ENCODE measurements at regions not wholly inside any gene's neighbourhood (a gene's known extent, or its start where the extent isn't known, plus 50 kb on each side); places are given as distances from the start of the nearest gene placed in this dataset.
A peak's percentile ranks its signal among the peaks of the same experiment; 100 is the strongest.

DNA sequence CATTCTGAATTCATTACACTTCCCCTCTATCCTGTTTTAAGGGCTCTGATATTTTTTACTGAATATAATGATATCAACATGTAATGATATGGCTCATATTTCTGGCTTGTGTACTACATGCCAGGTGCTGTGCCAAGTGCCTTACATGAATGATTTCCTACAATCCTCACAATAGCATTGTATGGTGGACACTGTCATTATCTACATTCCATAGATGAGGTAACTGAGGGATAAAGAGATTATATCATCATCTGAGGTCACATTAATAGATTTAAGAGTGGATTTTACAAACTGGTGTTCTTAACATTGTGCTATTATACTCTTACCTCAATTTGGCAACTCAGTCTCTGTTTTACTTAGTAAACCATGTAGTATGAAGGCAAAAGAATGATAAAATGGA is 502.0 kb downstream of the LIG4 start:
- DNase-seq (ENCODE audit: low spot score) (no peak), ATAC-seq (no peak)

DNA sequence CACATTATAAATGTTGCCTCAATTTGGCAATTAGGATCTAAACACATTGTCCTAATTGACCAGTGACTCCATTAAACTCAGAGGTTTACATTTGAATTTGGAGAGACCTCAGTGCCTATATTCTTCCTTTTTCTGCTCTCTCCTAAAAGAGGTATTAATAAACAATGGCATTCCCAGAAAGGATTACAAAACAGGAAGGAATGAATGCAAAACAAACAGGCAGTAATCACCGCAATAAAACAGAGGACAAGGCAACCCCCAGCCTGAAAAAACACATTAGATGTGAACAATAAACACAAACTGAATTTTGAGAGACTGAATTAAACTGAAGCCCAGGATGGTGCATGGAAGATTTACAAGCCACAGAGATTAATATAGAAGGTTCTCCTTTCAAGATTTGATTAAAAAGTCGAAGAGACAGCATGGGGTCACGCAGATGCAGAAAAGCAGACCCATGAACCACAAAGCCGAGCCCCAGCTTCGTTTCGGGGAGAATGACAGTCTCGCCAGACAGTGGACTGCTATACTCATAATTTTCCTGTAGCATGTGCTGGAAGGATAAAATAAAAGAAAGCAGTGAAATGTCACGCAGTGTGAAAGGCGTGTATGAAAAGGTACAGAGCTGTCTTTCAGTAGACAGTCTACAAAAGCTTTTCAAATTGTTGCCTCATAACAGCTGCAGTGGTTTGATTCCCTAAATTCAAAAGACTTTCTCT is 503.0 kb downstream of the LIG4 start:
- ATAC-seq: no peak

DNA sequence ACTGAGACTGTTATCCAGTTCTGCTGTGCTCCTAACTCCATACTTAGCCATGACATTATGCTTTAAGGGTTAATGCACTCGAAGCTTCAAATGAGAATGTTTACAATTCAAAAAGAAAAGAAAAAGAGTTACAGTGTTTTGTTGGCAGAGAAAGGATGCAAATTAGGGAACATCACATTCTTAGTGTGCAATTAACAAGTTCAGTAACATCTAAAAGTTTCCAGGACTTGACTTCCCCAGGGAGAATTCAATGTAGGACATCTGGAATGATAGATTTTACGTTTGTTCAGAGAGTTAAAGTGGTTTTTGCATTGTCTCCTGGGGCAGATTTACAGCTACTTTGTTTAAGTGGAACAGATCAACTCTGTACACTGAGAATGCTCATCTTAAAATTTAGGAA is 525.2 kb downstream of the LIG4 start:
- ATAC-seq (no peak), DNase-seq (ENCODE audit: low spot score) (no peak)

More for the DNA sequence above, 503.0 kb downstream of the LIG4 start:
- DNase-seq (ENCODE audit: low spot score): no peak

DNA sequence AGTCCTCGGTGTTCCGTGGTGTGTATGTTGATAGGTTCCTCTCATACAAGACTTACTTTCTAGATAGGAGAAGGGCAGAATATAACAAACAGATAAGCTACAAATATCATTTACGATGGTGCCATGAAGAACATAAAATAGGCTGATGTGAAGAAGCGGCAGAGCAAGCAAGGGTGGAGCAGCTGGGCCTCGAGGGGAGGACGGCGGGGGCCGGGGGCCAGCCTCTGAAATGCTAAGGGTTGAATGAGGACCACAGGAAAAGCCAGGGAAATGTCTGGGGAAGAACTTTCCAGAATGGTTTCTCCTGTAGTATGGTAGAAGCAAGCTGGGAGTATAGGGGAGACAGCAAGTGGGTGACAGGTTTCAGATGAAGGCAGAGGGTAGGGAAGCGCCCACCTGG is 529.5 kb downstream of the LIG4 start:
- ATAC-seq (no peak), DNase-seq (ENCODE audit: low spot score) (no peak)

DNA sequence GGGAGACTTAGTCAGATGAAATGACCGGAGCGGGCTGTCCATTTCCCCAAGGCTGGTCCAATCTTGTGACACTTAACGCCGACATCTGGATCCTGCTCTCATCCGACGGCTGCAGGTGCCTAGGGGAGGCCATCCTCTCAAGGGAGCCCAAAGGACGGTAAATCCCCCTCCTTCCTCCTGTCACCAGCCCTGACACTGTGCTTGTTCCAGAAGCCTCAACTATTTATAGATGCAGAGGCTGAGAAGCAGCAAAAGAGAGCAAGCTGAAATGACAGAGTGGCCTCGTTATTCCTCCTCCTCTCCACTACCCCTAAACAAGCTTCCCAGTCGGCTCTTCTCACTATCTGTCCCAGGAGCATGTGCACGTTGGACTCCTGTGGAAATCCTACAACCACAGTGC is 533.7 kb downstream of the LIG4 start:
- ATAC-seq: no peak
- no peak for DNase-seq (ENCODE audit: low spot score)

DNA sequence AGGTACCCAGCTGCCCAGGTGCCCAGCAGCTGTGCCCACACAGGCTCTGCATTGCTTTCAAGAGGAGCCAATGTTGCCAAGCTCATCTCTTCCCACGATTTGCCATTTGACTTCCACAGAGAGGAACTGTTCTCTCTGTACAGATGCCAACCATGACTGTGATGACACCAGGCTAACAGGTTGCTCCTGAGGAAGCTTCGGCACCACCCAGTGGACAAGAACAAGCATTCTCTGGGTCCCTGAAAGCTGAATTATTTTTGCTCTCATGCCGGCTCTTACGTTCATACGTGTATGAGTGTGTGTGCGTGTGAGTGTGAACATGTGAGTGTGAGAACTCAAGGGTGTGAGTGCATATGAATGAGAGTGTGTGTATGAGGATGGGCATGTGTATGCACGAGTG is 535.2 kb downstream of the LIG4 start:
- no peak for ATAC-seq
- DNase-seq (ENCODE audit: low spot score): no peak

DNA sequence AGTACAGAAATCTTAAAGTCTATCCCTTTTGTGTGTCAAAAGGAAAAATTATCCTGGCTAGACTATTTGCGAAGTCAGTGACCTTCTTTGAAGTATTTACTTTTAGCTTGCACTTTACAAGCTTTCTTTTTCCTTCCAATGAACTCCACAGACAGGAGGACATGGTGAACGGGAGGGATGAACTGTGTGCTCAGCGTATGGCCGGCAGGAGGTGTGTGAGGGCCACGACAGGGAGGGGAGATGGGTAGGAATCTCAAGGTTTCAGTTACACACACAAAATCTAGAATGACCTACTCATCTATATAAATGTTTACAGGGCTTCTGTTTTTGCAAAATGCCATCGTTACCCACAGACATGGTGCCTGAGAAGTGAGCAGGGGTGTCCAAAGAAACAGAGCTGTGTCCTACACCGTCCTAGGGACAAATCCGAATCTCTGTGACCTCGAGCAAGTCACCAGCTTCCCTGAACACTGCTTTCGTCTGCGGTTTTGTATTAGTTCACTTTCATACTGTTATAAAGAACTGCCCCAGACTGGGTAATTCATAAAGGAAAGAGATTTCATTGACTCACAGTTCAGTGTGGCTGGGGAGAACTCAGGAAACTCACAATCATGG is 537.2 kb downstream of the LIG4 start:
- DNase-seq (ENCODE audit: low spot score): no peak
- ATAC-seq: no peak

DNA sequence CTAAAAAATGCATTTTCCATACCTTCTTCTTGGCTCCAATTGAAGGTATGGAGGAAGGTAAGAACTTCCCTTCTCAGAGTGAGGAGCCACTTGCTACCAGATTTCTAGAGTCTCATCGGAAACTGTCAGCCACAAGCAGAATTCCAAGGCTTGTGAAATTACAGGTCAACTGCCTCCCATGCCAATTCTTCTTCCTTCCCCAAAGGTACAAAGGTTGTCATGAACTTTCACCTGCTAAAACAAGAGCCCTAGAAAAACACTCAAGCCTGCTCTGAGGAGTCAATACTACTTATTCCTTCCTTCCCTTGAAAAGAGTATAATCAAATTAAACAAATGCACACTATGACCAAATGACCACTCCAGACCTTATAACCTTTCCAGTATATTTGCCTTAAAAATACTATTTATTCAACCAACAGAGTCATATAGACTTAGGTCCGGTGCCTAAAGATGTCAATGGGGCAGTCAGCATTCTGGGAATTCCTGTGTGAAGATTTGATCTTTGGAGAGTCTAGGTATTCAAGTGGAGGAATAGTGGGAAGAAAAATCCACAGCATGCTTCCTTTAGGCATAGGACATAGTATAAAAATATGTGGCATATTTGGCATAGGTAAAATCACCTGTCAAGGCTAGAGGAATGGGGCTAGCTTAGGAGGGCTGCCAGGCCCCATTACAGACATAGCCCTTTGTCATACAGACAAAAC is 539.3 kb downstream of the LIG4 start:
- DNase-seq (ENCODE audit: low spot score): no peak
- no peak for ATAC-seq

DNA sequence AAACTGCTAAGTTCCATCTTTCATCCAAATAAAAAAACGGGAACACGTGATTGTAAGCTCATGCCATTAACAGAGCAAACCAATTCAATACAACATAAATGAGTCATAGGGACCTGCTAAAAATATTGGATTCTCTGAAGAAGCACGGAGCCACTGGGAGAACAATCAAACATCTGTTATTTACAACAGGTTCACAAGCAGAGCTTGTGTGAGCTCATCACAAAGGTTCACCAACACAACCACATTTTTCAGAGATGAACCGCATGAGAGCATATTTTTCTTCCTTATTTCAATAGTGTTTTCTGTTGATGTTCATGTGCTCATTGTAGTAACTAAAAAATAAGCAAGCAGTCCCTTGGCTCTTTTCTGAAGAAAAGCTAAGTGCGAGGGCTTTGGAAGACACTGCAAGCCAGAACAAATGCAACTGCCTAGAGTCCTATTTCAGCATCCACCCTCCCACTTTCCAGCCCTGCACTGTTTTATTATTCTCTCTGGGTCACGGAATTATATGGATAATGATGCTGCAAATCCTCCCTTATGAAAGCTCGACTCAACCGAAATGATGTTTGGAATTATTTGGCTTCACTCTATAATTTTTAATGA is 545.8 kb downstream of the LIG4 start:
- no peak for ATAC-seq
- no peak for DNase-seq (ENCODE audit: low spot score)

DNA sequence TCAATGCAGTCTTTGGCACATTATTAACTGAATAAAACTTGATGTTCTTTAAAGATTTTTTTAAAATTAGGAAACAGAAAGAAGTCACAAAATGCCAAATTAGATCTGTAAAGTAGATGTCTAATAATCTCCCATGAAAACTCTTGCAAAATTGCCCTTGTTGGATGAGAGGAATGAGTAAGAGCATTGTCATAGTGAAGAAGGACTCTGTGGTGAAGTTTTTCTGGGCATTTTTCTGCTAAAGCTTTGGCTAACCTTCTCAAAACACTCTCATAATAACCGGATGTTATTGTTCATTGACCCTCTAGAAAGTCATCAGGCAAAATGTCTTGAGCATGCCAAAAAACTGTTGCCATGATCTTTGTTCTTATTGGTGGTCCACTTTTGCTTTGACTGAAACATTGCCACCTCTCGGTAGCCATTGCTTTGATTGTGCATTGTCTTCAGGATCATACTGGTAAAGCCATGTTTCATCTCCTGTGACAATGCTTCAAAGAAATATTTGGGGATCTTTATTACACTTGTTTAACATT is 549.3 kb downstream of the LIG4 start:
- no peak for DNase-seq (ENCODE audit: low spot score)
- no peak for ATAC-seq

DNA sequence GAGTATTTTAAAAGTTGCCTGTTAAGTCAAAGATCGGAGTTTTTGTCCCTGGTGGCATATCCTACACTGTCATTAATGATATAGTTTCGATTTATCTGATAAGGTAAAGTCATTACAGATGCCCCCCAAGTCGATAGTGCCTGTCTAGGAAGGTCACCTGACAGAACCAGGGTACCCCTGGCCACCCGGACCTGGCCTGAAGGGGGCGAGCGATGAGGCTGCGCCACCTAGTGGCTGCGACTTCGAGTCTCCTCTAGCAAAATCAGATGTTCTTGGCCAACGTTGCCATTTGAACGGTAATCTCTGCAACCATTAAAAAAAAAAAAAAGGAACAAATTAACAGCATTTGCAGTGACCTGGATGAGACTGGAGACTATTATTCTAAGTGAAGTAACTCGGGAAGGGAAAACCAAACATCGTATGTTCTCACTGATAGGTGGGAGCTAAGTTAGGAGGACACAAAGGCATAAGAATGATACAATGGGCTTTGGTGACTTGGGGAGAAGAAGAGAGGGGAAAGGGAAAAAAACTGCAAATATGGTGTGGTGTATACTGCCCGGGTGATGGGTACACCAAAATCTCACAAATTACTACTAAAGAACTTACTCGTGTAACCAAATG is 565.1 kb downstream of the LIG4 start:
- ATAC-seq (peak; percentile 82), DNase-seq (ENCODE audit: low spot score) (peak; percentile 47)

DNA sequence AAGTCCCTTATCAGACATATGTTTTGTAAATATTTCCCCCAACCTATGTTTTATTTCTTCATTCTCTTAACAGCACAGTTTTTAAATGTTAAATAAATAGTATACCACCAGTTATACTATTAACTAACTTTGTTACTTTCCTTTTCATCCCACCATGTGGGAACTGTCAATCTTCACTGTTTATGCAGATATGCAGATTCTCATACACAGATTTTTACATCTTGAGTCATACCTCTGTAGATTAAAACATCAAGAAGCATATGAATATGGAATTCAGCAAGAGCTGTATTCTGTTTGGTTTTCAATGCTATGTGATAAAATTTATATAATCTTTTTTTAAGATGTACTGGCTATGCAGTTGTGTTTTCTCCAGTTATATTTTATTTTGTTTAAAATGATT is 566.3 kb downstream of the LIG4 start:
- ATAC-seq (no peak), DNase-seq (ENCODE audit: low spot score) (no peak)

DNA sequence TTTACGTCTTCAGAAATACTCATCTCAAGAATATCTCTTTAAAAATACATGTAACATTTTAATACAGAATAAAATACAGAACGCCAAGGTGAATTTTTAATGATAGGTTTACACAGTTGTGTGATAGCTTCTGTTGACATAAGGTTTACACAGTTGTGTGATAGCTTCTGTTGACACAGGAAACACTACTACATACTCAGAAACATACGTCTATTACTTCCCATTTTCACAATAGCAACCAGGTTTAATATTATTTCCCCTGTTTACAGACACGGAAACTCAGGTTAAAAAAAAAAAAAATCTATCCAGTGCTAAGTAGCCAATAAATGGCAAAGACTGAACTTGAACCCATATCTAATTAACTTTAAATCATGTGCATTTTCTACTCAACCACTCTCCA is 571.2 kb downstream of the LIG4 start:
- DNase-seq (ENCODE audit: low spot score) (no peak), ATAC-seq (no peak)

DNA sequence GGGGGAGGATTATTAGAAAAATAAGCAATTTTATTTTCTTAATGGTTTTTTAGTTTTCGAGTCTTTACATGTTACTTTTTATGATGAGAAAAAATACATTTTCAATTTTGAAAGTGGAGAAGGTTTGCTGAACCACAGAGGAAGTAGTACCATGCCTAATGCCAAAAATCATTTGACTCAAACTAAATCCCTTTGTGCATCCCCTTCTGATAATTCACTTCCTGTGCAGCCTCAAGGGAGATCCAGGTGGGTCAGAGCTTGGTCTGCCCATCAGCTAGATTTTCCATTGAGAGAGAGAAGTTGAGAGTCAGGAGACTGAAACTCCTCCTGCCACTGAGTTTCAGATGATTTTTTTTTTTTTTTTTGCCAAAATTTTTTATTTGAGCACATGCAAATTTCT is 571.7 kb downstream of the LIG4 start:
- ATAC-seq: no peak
- DNase-seq (ENCODE audit: low spot score): no peak

DNA sequence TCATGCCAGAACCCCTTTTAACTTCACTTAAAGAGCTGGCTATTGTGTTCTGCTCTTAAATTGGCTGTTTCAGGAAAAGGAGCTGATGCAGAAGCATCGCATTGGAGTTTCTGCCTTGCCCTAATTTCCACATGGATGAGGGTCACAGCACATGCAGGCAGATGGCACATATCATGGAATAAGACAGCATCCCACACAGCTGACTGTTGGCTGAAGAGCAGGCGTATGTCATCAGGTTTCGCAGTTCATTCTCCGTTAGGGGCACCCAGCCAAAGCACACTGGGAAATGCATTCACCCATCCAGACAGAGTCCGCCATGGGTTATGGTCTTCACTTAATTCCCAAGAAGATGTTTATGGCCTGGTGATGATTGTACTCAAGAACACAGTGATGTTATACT is 572.5 kb downstream of the LIG4 start:
- ATAC-seq (no peak), DNase-seq (ENCODE audit: low spot score) (no peak)

DNA sequence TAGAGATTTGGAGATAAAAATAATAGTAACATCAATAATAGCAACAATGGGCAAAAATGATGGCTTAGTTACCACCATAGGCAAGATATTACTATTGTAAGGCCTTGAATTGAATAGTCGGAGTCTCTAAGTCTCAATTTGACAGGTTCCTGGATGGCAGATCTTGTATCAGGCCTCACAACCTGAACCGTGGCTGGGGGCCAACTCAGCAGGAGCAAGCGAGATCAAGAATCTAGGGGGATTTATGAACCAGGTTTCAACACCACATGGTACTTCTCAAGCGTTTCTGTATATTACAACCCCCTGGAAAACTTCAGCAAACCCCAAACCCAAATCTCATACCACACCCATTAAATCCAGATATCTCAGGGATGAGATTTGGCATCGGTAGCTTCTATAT is 573.8 kb downstream of the LIG4 start:
- ATAC-seq (no peak), DNase-seq (ENCODE audit: low spot score) (no peak)

DNA sequence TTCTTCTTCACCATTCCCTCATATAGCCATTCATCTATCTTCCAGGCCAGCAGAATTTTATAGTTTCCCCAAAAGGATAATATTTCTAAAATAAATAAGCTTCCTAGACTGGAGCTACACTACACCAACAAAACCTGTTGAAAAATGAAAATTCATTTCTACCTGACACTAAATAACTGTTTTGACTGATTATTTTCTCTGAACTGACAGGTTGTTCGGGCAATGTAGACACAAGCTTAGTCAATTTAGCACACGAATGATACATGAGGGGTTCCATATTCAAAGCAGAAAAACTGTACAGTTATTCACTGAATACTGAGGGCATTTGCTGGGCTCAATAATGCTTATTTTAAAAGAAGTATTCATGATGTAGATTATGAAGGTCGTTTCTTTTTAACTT is 589.7 kb downstream of the LIG4 start:
- ATAC-seq (no peak), DNase-seq (ENCODE audit: low spot score) (no peak)

DNA sequence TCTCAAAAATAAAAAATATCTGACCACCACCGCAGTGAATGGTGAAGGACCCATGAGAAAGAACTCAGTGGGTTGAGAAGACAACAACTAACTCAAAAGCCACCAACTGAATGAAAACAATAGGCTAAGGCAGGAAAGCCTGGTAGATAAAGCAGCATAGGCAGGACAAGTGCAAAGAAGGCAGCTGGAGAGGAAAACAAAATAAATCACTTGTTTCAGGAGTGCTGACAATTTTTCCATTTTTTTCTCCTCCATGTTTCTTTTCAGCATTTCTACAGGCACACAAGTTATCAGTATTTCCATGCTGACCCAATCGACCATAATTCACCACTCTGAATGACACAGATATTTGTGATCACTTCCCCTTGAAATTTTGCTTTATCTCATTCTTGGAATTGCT is 597.8 kb downstream of the LIG4 start:
- ATAC-seq (no peak), DNase-seq (ENCODE audit: low spot score) (no peak)

DNA sequence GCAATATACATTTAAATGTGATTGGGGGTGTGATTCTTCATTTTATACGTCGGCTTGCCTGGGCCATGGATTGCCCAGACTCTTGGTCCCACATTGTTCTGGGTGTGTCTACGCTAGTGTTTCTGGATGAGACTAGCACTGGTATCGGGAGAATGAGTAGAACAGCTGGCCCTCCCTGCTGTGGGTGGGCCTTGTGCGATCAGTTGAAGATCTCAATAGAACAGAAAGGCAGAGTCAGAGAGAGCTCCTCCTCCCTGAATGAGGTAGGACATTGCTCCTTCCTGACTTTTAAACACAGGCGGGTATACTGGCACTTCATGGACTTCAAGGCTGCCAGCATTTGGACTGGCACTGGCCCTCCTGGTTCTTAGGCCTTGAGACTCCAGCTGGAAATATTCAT is 603.0 kb downstream of the LIG4 start:
- DNase-seq (ENCODE audit: low spot score) (no peak), ATAC-seq (no peak)

DNA sequence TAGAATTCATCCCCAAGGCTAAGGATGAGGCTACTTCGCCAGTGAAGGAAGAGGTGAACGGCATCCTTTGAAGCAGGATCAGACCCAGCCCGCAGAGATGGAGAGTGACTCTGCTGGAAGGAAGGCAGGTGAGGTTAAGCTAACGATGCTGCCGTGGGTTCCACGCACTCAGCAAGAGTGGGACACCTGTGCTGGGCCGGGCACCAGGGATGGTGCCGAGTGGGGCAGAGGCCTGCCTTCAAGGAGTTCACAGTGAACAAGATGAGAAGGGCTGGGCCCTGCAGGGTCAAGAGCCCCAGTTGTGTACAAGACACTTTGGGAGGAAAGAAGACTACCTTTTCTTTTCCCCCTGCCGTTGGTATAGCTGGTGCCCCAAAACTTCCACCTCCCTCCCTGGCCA is 606.6 kb downstream of the LIG4 start:
- DNase-seq (ENCODE audit: low spot score) (no peak), ATAC-seq (no peak)

DNA sequence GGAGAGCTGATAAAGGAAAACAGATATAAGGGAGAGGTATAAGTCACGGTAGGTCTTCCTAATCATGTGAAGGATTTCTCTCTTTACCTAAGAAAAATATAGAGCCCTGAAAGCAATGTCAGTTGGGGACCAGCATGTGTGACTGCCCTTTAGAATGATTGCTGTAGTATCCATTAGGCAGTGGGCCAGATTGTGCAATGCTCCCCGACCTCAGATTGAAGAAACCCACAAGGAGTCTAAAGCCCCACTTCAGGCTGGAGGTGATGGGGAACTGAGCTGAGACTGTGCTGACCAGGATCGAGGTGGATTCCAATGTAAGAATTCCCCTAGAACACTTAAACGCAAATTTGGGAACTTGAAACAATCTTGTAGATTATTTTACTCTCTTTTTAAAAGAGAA is 614.4 kb downstream of the LIG4 start:
- ATAC-seq: no peak
- DNase-seq (ENCODE audit: low spot score): no peak

Data from left lobe of liver (tissue), 2 donors.